ENCODE measurements at regions not wholly inside any gene's neighbourhood (a gene's known extent, or its start where the extent isn't known, plus 50 kb on each side); places are given as distances from the start of the nearest gene placed in this dataset.

DNA sequence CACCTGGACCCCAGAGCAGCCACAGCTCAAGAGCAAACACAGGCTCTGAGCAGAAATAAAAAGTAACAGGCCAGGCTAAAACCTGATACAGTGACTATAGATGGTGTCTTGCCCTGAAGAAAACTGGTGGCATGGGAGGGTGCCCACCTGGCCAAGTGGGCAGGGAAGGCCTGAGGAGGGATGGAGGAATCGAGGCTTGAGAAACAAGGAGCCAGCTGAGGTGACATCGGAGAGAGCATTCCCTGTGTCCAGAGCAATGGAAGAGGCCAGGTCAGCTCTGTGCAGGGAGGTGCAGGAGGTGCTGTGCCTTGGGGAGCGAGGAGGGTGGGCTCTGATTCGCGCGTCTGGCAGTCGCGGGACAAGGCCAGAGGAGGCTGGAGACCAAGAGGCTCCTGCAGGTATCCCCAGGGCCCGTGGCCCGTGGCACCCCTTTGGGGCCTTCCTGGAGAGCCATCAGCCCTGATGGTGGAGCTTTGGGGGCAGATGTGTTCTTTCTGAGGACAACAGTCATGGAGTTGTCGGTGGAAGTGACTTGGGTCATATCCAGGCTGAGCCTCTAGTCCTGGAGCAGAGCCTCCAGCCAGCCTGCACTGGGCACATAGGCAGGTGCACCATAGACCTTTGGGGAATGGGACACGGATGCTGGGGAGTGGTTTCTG lies 56.1 kb downstream of the PLXNA1 start:
- no peak overlapping the region for H2AFZ ChIP-seq
- ATAC-seq (no peak), DNase-seq (ENCODE audit: low spot score) (no peak)
- no peaks in the 10 kb centered on the region; the same call in 1 of the 2 replicates for H4K20me1 ChIP-seq (replicated peaks; ENCODE audit: insufficient read depth)
- H3K4me1 ChIP-seq (ENCODE audit: insufficient read depth) = no peaks in the 10 kb centered on the region; the same call in 1 of the 2 replicates
- Mint-ChIP-seq H3K4me1 (peaks cover 18% of the 10 kb centered on the region), H3K9me3 (no peaks in the 10 kb centered on the region), H3K36me3 (ENCODE audit: low read depth) (no peaks in the 10 kb centered on the region), H3K27me3 (ENCODE audit: insufficient read depth, low read depth, poor library complexity) (peaks cover 19% of the 10 kb centered on the region), H3K4me3 (no peak overlapping the region), H3K27ac (no peak overlapping the region)
- no peaks in the 10 kb centered on the region for H3K79me2 ChIP-seq (replicated peaks; ENCODE audit: insufficient read depth)
- H3K4me3 ChIP-seq = no peak overlapping the region
- no peak overlapping the region for H3K4me2 ChIP-seq
- no peak overlapping the region for H3K27ac ChIP-seq (ENCODE audit: low read depth)
- H3K36me3 ChIP-seq (ENCODE audit: insufficient read depth) = no peaks in the 10 kb centered on the region
- no peaks in the 10 kb centered on the region for H3K9me2 ChIP-seq (ENCODE audit: insufficient read depth)
- no peaks in the 10 kb centered on the region for H3K27me3 ChIP-seq (ENCODE audit: insufficient read depth)
- no peaks in the 10 kb centered on the region for H3F3A ChIP-seq (replicated peaks; ENCODE audit: low read depth)
- TF ChIP-seq EZH2phosphoT487 (IDR thresholded peaks at IDR 0.05; ENCODE audit: unreplicated experiment) = no peak
- TF ChIP-seq, protein P1, sequence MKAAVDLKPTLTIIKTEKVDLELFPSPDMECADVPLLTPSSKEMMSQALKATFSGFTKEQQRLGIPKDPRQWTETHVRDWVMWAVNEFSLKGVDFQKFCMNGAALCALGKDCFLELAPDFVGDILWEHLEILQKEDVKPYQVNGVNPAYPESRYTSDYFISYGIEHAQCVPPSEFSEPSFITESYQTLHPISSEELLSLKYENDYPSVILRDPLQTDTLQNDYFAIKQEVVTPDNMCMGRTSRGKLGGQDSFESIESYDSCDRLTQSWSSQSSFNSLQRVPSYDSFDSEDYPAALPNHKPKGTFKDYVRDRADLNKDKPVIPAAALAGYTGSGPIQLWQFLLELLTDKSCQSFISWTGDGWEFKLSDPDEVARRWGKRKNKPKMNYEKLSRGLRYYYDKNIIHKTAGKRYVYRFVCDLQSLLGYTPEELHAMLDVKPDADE (IDR thresholded peaks at IDR 0.05) = no peak

DNA sequence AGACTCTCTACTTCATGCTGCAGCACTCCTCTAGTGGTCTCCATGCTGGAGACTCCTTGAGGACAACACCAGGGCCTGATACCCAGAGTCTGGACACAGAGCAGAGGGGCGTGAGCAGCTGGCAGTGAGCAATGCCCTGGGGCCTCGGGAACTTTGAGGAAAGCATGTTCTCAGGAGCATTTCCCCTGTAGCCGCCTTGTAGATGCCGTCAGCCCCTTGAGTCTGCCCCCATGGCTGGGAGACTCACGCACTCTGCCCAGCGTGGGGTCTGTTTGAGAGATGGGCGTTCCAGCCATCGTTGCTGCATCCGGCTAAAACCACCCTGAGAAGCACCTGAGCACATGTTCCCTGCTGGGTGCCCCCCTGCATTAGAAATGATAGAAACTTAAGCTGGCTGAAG lies 56.8 kb downstream of the PLXNA1 start:
- Mint-ChIP-seq H3K36me3 (ENCODE audit: low read depth) (no peaks in the 10 kb centered on the region), H3K27me3 (ENCODE audit: insufficient read depth, low read depth, poor library complexity) (peaks cover 18% of the 10 kb centered on the region), H3K4me3 (no peak overlapping the region), H3K9me3 (no peaks in the 10 kb centered on the region), H3K27ac (no peak overlapping the region), H3K4me1 (peaks cover 22% of the 10 kb centered on the region)
- Histone ChIP-seq H2AFZ (no peak overlapping the region), H3K36me3 (ENCODE audit: insufficient read depth) (no peaks in the 10 kb centered on the region), H3K27me3 (ENCODE audit: insufficient read depth) (no peaks in the 10 kb centered on the region), H3K79me2 (replicated peaks; ENCODE audit: insufficient read depth) (no peaks in the 10 kb centered on the region), H3F3A (replicated peaks; ENCODE audit: low read depth) (no peaks in the 10 kb centered on the region), H3K4me2 (no peak overlapping the region), H3K27ac (ENCODE audit: low read depth) (no peak overlapping the region), H3K4me1 (ENCODE audit: insufficient read depth) (no peaks in the 10 kb centered on the region; the same call in 1 of the 2 replicates), H4K20me1 (replicated peaks; ENCODE audit: insufficient read depth) (no peaks in the 10 kb centered on the region; the same call in 1 of the 2 replicates), H3K4me3 (no peak overlapping the region), H3K9me2 (ENCODE audit: insufficient read depth) (no peaks in the 10 kb centered on the region)
- TF ChIP-seq EZH2phosphoT487 (IDR thresholded peaks at IDR 0.05; ENCODE audit: unreplicated experiment) (no peak), CREB1 (CRISPR knock-in tag; IDR thresholded peaks at IDR 0.05; ENCODE audit: low read depth) (no peak), EZH2 (IDR thresholded peaks at IDR 0.05; ENCODE audit: low read depth, unreplicated experiment) (no peak), POLR2AphosphoS5 (IDR thresholded peaks at IDR 0.05; ENCODE audit: low read depth) (no peak)
- TF ChIP-seq, protein P1 (IDR thresholded peaks at IDR 0.05) = no peak
- TF ChIP-seq, protein P2, sequence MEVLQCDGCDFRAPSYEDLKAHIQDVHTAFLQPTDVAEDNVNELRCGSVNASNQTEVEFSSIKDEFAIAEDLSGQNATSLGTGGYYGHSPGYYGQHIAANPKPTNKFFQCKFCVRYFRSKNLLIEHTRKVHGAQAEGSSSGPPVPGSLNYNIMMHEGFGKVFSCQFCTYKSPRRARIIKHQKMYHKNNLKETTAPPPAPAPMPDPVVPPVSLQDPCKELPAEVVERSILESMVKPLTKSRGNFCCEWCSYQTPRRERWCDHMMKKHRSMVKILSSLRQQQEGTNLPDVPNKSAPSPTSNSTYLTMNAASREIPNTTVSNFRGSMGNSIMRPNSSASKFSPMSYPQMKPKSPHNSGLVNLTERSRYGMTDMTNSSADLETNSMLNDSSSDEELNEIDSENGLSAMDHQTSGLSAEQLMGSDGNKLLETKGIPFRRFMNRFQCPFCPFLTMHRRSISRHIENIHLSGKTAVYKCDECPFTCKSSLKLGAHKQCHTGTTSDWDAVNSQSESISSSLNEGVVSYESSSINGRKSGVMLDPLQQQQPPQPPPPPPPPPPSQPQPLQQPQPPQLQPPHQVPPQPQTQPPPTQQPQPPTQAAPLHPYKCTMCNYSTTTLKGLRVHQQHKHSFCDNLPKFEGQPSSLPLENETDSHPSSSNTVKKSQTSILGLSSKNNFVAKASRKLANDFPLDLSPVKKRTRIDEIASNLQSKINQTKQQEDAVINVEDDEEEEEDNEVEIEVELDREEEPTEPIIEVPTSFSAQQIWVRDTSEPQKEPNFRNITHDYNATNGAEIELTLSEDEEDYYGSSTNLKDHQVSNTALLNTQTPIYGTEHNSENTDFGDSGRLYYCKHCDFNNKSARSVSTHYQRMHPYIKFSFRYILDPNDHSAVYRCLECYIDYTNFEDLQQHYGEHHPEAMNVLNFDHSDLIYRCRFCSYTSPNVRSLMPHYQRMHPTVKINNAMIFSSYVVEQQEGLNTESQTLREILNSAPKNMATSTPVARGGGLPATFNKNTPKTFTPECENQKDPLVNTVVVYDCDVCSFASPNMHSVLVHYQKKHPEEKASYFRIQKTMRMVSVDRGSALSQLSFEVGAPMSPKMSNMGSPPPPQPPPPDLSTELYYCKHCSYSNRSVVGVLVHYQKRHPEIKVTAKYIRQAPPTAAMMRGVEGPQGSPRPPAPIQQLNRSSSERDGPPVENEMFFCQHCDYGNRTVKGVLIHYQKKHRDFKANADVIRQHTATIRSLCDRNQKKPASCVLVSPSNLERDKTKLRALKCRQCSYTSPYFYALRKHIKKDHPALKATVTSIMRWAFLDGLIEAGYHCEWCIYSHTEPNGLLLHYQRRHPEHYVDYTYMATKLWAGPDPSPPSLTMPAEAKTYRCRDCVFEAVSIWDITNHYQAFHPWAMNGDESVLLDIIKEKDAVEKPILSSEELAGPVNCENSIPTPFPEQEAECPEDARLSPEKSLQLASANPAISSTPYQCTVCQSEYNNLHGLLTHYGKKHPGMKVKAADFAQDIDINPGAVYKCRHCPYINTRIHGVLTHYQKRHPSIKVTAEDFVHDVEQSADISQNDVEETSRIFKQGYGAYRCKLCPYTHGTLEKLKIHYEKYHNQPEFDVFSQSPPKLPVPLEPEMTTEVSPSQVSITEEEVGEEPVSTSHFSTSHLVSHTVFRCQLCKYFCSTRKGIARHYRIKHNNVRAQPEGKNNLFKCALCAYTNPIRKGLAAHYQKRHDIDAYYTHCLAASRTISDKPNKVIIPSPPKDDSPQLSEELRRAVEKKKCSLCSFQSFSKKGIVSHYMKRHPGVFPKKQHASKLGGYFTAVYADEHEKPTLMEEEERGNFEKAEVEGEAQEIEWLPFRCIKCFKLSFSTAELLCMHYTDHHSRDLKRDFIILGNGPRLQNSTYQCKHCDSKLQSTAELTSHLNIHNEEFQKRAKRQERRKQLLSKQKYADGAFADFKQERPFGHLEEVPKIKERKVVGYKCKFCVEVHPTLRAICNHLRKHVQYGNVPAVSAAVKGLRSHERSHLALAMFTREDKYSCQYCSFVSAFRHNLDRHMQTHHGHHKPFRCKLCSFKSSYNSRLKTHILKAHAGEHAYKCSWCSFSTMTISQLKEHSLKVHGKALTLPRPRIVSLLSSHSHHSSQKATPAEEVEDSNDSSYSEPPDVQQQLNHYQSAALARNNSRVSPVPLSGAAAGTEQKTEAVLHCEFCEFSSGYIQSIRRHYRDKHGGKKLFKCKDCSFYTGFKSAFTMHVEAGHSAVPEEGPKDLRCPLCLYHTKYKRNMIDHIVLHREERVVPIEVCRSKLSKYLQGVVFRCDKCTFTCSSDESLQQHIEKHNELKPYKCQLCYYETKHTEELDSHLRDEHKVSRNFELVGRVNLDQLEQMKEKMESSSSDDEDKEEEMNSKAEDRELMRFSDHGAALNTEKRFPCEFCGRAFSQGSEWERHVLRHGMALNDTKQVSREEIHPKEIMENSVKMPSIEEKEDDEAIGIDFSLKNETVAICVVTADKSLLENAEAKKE (CRISPR knock-in tag; IDR thresholded peaks at IDR 0.05) = no peak
- TF ChIP-seq, protein P3, sequence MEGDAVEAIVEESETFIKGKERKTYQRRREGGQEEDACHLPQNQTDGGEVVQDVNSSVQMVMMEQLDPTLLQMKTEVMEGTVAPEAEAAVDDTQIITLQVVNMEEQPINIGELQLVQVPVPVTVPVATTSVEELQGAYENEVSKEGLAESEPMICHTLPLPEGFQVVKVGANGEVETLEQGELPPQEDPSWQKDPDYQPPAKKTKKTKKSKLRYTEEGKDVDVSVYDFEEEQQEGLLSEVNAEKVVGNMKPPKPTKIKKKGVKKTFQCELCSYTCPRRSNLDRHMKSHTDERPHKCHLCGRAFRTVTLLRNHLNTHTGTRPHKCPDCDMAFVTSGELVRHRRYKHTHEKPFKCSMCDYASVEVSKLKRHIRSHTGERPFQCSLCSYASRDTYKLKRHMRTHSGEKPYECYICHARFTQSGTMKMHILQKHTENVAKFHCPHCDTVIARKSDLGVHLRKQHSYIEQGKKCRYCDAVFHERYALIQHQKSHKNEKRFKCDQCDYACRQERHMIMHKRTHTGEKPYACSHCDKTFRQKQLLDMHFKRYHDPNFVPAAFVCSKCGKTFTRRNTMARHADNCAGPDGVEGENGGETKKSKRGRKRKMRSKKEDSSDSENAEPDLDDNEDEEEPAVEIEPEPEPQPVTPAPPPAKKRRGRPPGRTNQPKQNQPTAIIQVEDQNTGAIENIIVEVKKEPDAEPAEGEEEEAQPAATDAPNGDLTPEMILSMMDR (conservative IDR thresholded peaks at IDR 0.05; ENCODE audit: low read depth in 2 of 2) = no peak
- DNase-seq (ENCODE audit: low spot score) = no peak
- ATAC-seq = no peak

All from GM23338 (cell line).